ENCODE measurements at regions not wholly inside any gene's neighbourhood (a gene's known extent, or its start where the extent isn't known, plus 50 kb on each side); places are given as distances from the start of the nearest gene placed in this dataset.

DNA sequence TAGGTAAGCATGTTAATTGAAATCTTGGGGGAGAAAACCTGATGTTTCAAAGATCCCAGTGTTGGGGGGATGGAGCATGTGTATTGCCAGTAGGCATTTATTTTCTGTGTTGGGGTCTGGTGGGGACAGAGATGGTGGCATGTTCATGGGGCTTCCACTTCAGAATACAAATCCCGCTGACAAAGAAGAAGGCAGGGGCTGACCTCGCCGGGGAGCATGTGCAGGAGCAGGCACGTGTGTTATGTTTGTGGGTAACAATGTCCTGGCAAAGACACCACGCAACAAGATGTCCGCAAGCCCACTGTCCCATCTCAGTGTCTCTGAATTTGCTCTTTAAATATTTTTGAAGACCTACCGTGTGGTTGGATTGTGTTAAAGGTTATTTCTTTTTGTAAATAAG lies 164.5 kb downstream of the TEX29 start:
- Histone ChIP-seq H3K4me2 (ENCODE audit: low read depth, low read length, poor library complexity, severe bottlenecking) (no peak overlapping the region), H3K9ac (ENCODE audit: low read depth, low read length, poor library complexity, severe bottlenecking) (no peak overlapping the region), H2AFZ (ENCODE audit: low read length) (no peak overlapping the region), H3K27me3 (ENCODE audit: insufficient read depth, low read length, poor library complexity, severe bottlenecking) (no peaks in the 10 kb centered on the region), H3F3A (ENCODE audit: low read depth) (no peaks in the 10 kb centered on the region), H3K4me1 (ENCODE audit: insufficient read depth, low read length, poor library complexity, severe bottlenecking) (no peaks in the 10 kb centered on the region), H3K36me3 (ENCODE audit: insufficient read depth, low read length) (no peaks in the 10 kb centered on the region), H4K20me1 (ENCODE audit: insufficient read depth, low read length, poor library complexity, severe bottlenecking) (no peaks in the 10 kb centered on the region), H3K9me3 (ENCODE audit: insufficient read depth, low read depth, low read length) (peaks cover 20% of the 10 kb centered on the region; the same call in 1 of the 2 replicates), H3K4me3 (ENCODE audit: low read length, poor library complexity, severe bottlenecking) (no peak overlapping the region), H3K79me2 (ENCODE audit: insufficient read depth, low read length) (no peaks in the 10 kb centered on the region), H3K9me2 (replicated peaks; ENCODE audit: low read depth, low read length) (no peaks in the 10 kb centered on the region)
- TF ChIP-seq, protein P1, sequence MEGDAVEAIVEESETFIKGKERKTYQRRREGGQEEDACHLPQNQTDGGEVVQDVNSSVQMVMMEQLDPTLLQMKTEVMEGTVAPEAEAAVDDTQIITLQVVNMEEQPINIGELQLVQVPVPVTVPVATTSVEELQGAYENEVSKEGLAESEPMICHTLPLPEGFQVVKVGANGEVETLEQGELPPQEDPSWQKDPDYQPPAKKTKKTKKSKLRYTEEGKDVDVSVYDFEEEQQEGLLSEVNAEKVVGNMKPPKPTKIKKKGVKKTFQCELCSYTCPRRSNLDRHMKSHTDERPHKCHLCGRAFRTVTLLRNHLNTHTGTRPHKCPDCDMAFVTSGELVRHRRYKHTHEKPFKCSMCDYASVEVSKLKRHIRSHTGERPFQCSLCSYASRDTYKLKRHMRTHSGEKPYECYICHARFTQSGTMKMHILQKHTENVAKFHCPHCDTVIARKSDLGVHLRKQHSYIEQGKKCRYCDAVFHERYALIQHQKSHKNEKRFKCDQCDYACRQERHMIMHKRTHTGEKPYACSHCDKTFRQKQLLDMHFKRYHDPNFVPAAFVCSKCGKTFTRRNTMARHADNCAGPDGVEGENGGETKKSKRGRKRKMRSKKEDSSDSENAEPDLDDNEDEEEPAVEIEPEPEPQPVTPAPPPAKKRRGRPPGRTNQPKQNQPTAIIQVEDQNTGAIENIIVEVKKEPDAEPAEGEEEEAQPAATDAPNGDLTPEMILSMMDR (conservative IDR thresholded peaks at IDR 0.05; ENCODE audit: low read length) = no peak

DNA sequence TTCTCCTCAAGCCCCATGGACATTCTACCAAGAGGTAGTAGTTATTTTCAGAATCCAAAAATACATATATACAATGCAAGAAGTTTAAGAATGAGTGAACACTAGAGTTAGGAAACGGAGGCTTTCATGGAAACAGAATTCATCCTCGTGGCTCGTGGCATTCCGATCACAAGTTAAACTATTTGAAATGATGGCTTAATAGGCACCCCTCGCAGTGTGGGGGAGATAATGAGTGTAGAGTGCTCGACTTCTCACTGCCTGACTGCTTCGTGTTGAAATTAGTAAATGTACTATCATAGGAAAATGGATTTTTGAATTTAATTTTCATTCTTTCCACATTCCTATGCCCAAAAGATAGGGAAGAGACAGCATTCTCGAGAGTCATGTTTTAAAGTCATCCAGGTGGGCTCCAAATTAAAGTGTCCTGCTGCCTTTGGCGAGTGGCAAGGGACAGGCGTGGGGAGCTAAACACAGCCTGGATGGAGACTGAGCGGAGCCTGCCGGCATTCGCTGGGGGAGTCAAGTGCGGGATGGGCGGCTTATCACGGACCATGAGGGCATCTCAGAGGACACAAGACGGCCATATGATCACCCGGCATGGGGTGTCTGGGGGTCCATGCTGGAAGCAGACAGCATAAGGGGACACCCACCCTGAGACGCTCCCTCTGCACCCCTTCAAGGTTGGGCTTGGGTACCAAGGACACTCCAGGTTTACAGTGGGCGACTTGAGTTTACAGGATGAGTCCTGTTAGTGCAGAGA lies 165.2 kb downstream of the TEX29 start:
- no peak overlapping the region for H2AFZ ChIP-seq (ENCODE audit: low read length)
- no peaks in the 10 kb centered on the region for H3K36me3 ChIP-seq (ENCODE audit: insufficient read depth, low read length)
- H4K20me1 ChIP-seq (ENCODE audit: insufficient read depth, low read length, poor library complexity, severe bottlenecking) = no peaks in the 10 kb centered on the region
- H3K9me2 ChIP-seq (replicated peaks; ENCODE audit: low read depth, low read length) = no peaks in the 10 kb centered on the region
- H3K9me3 ChIP-seq (ENCODE audit: insufficient read depth, low read depth, low read length) = peaks cover 20% of the 10 kb centered on the region; the same call in 1 of the 2 replicates
- H3K4me2 ChIP-seq (ENCODE audit: low read depth, low read length, poor library complexity, severe bottlenecking) = no peak overlapping the region
- H3K27me3 ChIP-seq (ENCODE audit: insufficient read depth, low read length, poor library complexity, severe bottlenecking) = no peaks in the 10 kb centered on the region
- H3K9ac ChIP-seq (ENCODE audit: low read depth, low read length, poor library complexity, severe bottlenecking) = no peak overlapping the region
- no peaks in the 10 kb centered on the region for H3F3A ChIP-seq (ENCODE audit: low read depth)
- H3K4me3 ChIP-seq (ENCODE audit: low read length, poor library complexity, severe bottlenecking) = no peak overlapping the region
- no peaks in the 10 kb centered on the region for H3K4me1 ChIP-seq (ENCODE audit: insufficient read depth, low read length, poor library complexity, severe bottlenecking)
- no peak for TF ChIP-seq EZH2phosphoT487 (IDR thresholded peaks at IDR 0.05; ENCODE audit: borderline replicate concordance)
- TF ChIP-seq, protein P1 (conservative IDR thresholded peaks at IDR 0.05; ENCODE audit: low read length) = no peak
- H3K79me2 ChIP-seq (ENCODE audit: insufficient read depth, low read length) = no peaks in the 10 kb centered on the region

DNA sequence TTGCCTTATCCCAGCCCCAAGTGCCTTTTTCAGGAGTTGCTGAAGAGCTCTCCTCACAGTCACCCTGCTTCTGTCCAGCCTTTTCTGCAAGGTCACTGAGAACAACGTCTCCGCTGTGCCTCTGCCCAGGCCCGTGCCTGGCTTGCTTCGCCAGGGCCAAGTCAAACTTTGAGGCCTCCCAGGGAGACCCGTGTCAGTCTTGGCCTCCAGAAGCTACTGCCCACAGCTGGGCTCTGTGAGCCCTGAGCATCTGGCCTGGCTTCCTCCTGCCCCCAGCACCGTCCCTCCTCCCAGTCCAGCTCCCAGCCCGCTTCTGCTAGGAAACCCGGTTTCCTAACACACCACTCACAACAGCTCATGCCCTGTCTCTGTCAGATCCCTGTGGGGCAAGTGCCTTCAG lies 165.9 kb downstream of the TEX29 start:
- Histone ChIP-seq H3F3A (ENCODE audit: low read depth) (no peaks in the 10 kb centered on the region), H3K36me3 (ENCODE audit: insufficient read depth, low read length) (no peaks in the 10 kb centered on the region), H3K79me2 (ENCODE audit: insufficient read depth, low read length) (no peaks in the 10 kb centered on the region), H4K20me1 (ENCODE audit: insufficient read depth, low read length, poor library complexity, severe bottlenecking) (no peaks in the 10 kb centered on the region), H3K4me3 (ENCODE audit: low read length, poor library complexity, severe bottlenecking) (no peak overlapping the region), H3K9me3 (ENCODE audit: insufficient read depth, low read depth, low read length) (peaks cover 20% of the 10 kb centered on the region; the same call in 1 of the 2 replicates), H3K27me3 (ENCODE audit: insufficient read depth, low read length, poor library complexity, severe bottlenecking) (no peaks in the 10 kb centered on the region), H2AFZ (ENCODE audit: low read length) (no peak overlapping the region), H3K4me2 (ENCODE audit: low read depth, low read length, poor library complexity, severe bottlenecking) (no peak overlapping the region), H3K9ac (ENCODE audit: low read depth, low read length, poor library complexity, severe bottlenecking) (no peak overlapping the region), H3K9me2 (replicated peaks; ENCODE audit: low read depth, low read length) (no peaks in the 10 kb centered on the region), H3K4me1 (ENCODE audit: insufficient read depth, low read length, poor library complexity, severe bottlenecking) (no peaks in the 10 kb centered on the region)
- TF ChIP-seq, protein P1 (conservative IDR thresholded peaks at IDR 0.05; ENCODE audit: low read length) = no peak
- no peak for TF ChIP-seq EZH2phosphoT487 (IDR thresholded peaks at IDR 0.05; ENCODE audit: borderline replicate concordance)

Measured in Loucy (cell line).